SK-N-DZ (cell line): ENCODE measurements at regions not wholly inside any gene's neighbourhood (a gene's known extent, or its start where the extent isn't known, plus 50 kb on each side); places are given as distances from the start of the nearest gene placed in this dataset.

Source experiments
- DNase-seq: peaks from one replicate; pipeline ENCODE4 v3.0.0-alpha.2; 2015; ENCODE audit warnings: low spot score

DNA sequence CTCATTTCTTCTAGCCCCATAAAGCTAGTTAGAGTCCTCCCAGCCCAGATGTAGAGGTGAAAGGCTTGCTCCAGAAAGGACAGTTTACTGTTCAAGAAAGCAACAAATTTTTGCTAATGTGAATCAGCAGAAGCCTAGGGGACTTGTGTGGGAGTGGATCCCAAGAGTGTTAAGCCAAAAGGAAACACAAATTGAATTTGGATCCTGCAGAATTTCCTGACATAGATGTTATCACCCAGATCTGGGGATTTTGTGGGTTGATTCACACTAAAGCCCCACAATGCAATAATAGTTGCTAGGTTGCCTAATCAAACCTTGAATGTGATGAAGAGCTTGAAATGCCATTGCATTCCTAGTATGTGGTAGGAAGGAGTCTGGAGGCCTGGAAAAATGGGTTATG lies 135.2 kb upstream of the HS3ST3A1 start:
- no peak for DNase-seq

DNA sequence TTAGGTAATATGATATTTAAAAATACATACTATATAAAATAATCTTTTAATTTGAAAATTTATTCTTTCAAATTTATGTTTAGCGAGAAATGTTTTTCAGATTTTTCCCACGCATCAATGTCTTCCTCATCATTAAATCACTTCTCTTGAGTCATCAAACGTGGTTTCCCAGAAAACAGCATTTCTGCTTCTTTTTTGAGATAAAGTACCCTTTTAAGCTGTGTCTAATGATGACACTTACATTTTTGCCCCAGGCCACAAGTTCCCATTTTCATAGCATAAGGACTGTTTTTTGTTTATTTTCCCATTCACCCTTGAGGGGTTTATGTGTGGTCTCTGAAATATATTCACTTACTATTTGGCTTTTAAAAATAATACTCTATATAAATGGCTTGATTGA lies 139.0 kb upstream of the HS3ST3A1 start:
- no peak for DNase-seq

DNA sequence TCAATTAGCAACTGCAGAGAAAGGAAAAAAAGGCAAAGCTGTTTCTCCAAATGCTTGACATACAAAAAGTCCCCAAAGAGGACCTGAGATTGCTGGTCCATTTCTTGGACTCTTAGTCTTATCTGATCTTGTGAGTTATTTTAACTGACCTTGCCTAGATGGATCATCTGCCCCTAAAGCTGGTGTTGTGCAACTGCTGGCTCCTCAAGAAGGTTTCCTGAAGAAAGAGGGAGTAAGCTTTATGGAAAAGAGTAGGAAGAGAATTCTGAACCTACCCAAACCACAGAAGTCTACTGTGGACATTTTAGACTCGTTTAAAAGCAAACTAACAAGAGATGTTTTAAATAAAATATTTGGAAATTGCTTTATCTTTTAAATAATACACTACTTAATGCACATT lies 140.0 kb upstream of the HS3ST3A1 start:
- DNase-seq = no peak

DNA sequence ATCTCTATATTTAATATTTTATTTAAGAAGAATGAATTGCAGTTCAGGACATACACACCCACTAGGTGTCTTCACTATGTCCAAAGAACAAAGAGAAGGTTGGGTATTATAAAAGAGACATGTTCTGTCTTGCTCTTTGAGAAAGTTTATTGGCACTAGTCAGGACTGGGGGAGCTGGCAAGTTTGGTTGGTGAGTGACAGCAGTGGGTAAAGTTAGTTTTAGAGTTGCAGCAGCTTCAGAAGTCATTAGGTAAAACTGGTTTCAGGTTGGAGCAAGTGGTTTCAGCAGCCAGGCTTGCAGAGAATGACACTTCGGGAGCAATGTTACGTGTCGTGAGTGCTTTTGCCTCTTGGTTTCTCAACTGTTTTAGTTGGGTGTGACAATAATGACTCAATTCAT lies 142.2 kb upstream of the HS3ST3A1 start:
- no peak for DNase-seq

- DNase-seq = peak; percentile 79
Measured at GRCh38 chr17:13746404-13746803, 144.7 kb upstream of the HS3ST3A1 start.

DNA sequence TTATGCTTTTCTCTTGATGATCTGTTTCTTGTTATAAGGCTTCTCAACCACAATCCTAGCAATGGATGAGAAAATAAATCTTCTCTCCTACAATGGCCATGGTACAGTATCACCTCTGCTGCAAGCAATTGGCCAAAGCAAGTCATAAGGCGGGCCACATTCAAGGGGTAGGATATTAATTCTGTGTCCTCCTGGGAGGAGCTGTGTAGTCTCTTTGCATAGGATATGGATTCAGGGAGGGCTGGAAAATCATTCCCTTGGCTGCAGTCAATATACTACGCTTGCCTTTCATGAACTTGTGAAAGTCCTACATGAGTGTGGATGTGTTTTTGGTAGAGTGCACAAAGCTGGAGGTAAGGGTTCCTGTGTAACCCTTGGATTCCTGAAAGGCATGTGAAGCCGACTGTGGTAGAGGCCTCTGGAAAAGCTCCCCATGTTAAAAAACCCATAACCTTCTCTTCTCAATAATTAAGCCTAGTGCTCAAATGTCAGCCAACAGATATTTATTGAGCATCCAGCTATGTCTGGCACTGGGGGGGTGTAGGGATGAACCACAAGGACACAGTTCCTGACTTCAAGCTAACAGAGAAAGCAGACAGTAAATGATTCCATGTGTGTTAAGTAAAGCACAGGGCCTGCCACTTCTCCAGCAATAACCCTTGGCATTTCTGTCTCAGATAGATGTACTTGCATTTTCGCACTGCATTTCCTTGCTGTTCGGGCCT lies 147.6 kb upstream of the HS3ST3A1 start:
- no peak for DNase-seq

- DNase-seq = no peak
Measured at GRCh38 chr17:13749891-13750235, 148.1 kb upstream of the HS3ST3A1 start.

- DNase-seq = no peak
Measured at GRCh38 chr17:13750816-13751793, 149.4 kb upstream of the HS3ST3A1 start.

DNA sequence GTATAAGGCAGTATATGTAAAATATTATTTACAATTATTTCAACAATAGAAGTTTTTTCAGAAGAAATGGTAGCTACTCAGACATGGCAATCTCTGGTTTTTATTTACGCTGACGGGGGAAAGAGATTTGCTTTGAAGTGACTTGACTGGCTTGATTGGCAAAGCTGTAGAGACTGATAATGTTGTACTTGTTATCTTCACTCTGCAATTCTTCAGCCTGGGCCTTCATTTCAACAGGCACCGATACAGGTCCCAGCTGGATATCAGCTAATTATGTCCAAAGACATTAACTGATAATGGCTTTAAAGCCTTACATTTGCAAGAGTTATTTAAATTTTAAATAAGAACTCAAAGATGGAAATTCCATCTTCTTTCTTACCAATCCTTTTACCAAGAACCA lies 151.4 kb upstream of the HS3ST3A1 start:
- DNase-seq = no peak

DNA sequence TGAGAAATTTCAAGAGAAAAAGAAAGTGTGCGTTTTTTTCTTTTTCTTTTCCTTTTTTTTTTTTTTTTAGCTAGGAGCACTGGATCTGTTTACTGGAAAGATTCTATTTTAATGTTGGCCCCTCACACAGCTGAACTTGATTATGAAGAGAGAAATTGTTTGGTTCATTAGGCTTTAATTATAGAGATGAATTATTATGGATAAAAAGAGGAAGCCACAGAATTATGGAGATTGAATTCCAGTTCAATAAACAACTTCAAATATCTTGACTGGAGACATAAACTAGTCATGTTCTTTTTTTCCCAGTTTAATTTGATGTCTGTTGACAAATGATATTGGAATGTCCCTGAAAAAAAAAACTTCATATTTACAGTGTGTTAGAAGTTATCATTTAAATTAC lies 152.0 kb upstream of the HS3ST3A1 start:
- no peak for DNase-seq

DNA sequence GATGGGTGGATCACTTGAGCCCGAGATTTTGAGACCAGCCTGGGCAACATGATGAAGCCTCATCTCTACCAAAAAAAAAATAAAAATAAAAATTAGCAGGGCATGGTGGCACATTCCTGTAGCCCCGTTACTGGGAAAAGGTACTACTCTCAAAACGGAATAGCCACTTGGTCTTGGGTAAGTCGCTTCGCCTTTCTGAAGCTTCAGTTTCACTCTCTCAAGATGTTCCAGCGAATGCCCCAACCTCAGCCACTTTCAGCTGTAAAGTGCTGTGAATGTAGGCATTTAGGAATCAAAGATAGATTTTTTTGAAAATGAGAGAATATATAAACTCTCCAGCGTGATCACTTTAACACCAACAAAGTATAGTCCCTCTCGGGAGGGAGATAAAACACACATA lies 154.1 kb upstream of the HS3ST3A1 start:
- DNase-seq = no peak

- DNase-seq = no peak
Measured at GRCh38 chr17:13756763-13757162, 155.0 kb upstream of the HS3ST3A1 start.

DNA sequence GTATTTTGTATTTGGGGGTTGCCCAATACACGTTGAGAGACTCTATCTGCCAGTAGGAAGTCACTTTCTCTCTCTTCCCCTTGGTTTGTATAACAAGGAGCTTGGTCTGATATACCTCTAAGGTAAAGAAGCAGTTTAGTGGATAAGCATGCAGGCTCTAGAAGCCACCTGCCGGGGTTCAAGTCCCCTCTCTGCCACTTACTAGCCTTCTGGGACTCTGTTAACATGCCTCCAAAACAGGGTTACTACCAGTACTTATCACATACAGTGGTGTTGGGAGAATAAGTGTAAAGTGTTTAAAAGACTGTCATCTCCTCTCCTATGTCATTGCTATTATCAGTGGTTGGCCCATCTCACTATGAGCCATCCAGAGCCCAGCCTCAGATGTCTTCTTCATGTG lies 156.1 kb upstream of the HS3ST3A1 start:
- no peak for DNase-seq

GRCh38 chr17:13759518-13760335 lies 158.0 kb upstream of the HS3ST3A1 start:
- DNase-seq = no peak

DNA sequence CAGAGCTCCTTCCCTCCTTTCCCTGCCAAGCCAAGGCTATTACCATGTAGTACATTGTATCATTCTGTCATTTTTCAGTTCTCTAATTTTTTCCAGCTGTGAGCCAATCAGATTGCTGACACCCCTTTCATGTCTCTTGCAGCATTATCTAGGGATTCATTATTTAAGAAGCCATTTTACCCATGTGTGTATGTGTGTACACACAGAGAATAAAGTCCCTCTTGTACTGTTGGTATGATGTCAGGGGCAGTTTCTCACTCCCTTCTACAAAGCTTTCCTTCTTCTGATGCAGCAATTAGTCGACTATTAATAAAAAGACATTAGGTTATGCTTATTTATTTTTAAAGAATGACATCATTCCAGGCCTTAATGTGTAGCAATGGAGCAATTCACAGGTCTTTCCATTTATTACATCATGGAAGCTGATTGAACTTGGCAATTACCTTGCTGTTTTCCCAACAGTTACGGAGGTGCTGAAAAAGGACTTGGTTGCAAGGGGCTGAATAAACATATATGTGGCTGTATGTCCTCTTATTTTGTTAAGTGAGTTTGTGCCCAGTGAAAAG lies 159.4 kb upstream of the HS3ST3A1 start:
- DNase-seq = no peak

DNA sequence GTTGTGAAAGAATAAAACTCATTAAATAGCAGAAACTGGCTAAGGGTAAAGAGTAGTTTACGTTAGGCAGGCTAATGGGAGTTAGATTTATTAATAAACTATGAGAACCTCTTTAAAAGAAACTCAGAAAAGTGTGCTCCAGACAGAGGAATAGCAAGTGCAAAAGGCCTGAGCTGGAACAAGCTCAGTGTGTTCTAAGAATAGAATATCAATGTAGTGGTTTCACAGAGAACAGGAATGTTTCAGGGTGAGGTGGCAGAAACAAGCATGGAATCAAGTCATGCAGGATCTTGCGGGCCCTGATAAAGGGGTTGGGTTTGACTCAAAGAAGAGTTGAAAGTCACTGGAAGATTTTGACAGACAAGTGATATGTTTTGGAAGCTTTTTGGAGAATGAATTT lies 164.0 kb upstream of the HS3ST3A1 start:
- no peak for DNase-seq

- no peak for DNase-seq
Measured at GRCh38 chr17:13770702-13771101, 169.0 kb upstream of the HS3ST3A1 start.

GRCh38 chr17:13775450-13775849 lies 173.7 kb upstream of the HS3ST3A1 start:
- no peak for DNase-seq

DNA sequence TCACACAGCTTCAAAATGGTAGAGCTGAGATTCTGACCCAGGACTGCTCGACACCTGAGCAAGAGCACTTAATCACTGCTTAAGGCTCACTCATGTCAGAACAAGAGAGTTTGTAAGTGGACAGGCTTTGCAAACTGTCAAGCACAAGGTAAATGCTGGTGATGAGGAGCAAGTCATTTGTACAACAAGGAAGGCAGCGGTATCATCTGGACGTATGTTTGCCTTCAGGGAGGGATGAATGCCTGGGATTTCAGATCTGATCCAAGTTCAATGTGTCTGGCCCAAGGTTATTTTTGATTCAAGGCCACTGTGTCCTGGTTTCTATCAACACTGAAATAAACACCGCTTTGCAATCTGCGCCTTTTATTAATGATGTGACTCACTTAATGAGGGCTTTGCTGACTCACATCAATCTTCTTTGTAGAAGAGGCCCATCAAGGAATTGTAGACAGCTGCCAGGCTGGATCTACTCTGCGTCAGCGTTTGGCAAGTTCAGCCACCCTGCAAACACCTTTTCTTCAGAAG lies 174.4 kb upstream of the HS3ST3A1 start:
- no peak for DNase-seq

DNA sequence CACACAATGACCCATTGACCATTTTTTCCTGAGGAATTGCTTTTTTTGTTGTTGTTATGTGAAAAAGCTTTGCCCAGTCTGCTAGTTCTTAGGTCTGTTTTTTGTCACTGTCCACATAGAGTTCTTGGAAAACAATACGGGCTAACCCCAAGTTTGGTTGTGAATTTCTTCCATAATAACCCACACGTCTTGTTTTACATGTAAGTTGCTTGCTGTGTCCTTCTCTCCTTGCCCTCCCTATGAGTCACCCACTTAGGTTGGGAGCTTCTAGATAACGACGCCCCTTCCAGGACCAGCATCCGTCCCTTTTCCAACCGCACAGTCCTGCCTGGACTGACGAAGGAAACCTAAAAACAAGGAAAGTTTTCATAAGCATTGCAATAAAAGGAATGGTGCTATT lies 175.3 kb upstream of the HS3ST3A1 start:
- no peak for DNase-seq

GRCh38 chr17:13784434-13785095 lies 182.8 kb upstream of the HS3ST3A1 start:
- no peak for DNase-seq
